Lower leg skin (tissue), 4 donors: ENCODE measurements at regions not wholly inside any gene's neighbourhood (a gene's known extent, or its start where the extent isn't known, plus 50 kb on each side); places are given as distances from the start of the nearest gene placed in this dataset.

Experiments
- DNase-seq, 2 donors: peaks; one replicate each; pipeline ENCODE4 v3.0.0-alpha.2; 2019; ENCODE audit warnings: low spot score in 2 of 2
- H3K4me3 ChIP-seq: fragments of 200-600 bp; sonication (generic); 2 replicates; pipeline ENCODE4 v1.5.1; 2017; ENCODE audit warnings: mild to moderate bottlenecking, low read depth; ENCODE audit not compliant: poor library complexity, severe bottlenecking
- CTCF ChIP-seq, 3 donors: fragments of 450-650 bp; IDR thresholded peaks; one replicate each; pipeline ENCODE4 v1.5.1; 2016; ENCODE audit warnings: antibody characterized with exemption in 3 of 3, mild to moderate bottlenecking in 3 of 3, moderate library complexity in 2 of 3
- POLR2A ChIP-seq, 2 donors: fragments of 450-650 bp; IDR thresholded peaks; one replicate each; pipeline ENCODE4 v1.6.1; 2016 to 2017; ENCODE audit warnings: antibody characterized with exemption in 2 of 2, mild to moderate bottlenecking in 1 of 2, moderate library complexity in 1 of 2
- WGBS, 2 donors: methylation state at CpG; one replicate each; pipeline ENCODE4 v1.1.5; 2018; 5-methylcytosine and 5-hydroxymethylcytosine counted together
- intact Hi-C: fragments of 100-400 bp; cut with DNase I; formaldehyde crosslinking; loops from one replicate; pipeline ENCODE4 v1.15.0; 2023; ENCODE audit warnings: low total_unique reads

GRCh38 chr6:68046756-68047155, 588.3 kb upstream of the ADGRB3 start:
- no peak overlapping the region for H3K4me3 ChIP-seq
- WGBS, 2 donors, result 69 to 85% methylated on average over 1 of the region's 1 CpG
- DNase-seq, result no peak
- intact Hi-C loops, result no loop called here
- no peak for TF ChIP-seq CTCF (IDR thresholded peaks at IDR 0.05)
- TF ChIP-seq POLR2A (IDR thresholded peaks at IDR 0.05), result no peak

DNA sequence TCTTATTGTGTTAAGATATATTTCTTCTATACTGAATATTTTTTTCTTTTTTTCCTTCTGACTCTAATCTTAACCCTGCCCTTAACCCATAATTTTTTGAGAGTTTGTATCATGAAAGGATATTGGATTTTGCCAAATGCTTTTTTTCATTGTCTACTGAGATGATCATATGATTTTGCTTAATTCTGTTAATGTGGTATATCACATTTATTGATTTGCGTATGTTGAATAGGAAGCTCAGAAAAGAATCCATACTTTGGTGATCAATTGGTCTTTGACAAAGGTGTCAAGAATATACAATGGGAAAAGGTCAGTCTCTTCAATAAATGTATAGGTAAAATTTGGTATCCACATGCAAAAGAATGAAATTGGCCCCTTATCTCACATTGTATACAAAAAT, 588.8 kb upstream of the ADGRB3 start:
- TF ChIP-seq CTCF (IDR thresholded peaks at IDR 0.05) (no peak), POLR2A (IDR thresholded peaks at IDR 0.05) (no peak)
- H3K4me3 ChIP-seq, result no peak overlapping the region
- intact Hi-C loops, result no loop called here
- WGBS, 2 donors, result 94 to 96% methylated on average over 1 of the region's 1 CpG
- DNase-seq, result no peak

- H3K4me3 ChIP-seq, result no peak overlapping the region
- no peak for DNase-seq
- TF ChIP-seq POLR2A (IDR thresholded peaks at IDR 0.05) (no peak), CTCF (IDR thresholded peaks at IDR 0.05) (no peak)
- intact Hi-C loops, result no loop called here
- WGBS, 2 donors, result 68 to 69% methylated on average over 4 of the region's 4 CpGs
Observed at GRCh38 chr6:68045193-68045592, 589.9 kb upstream of the ADGRB3 start.

DNA sequence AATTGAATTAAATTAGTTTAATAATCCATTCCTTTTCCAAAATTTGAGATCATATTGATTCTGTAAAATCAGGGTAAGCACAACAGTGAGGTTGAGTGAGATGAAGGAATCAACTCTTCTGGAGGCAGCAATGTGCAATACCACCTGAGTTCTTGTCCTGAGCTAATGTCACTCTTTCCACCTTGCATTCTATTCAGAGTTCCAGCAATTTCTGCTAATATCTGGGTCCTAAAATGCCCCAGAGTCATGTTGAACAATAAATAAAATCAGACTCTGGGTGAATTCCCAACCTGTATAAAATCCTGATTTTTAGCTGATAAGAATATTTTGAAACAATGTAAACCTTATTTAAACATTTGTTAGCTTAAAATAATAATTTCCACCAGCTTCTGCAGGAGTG, 590.8 kb upstream of the ADGRB3 start:
- intact Hi-C loops, result no loop called here

DNA sequence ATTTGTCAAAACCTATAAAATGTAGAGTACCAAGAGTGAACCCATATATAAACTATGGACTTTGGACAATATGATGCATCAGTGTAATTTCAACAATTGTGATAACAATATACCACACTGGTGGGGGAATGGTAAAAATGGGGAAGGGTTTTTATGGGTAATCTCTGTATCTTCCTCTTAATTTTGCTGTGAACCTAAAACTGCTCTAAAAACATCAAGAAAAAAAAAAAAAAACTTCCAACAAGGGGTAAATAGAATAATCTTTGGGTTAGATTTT, 592.0 kb upstream of the ADGRB3 start:
- TF ChIP-seq POLR2A (IDR thresholded peaks at IDR 0.05) (no peak), CTCF (IDR thresholded peaks at IDR 0.05) (no peak)
- DNase-seq, result no peak
- H3K4me3 ChIP-seq, result no peak overlapping the region
- intact Hi-C loops, result no loop called here

More for the DNA sequence above, 590.8 kb upstream of the ADGRB3 start:
- TF ChIP-seq POLR2A (IDR thresholded peaks at IDR 0.05), result no peak
- DNase-seq, result no peak
- no peak overlapping the region for H3K4me3 ChIP-seq

GRCh38 chr6:68042339-68043121, 592.6 kb upstream of the ADGRB3 start:
- WGBS, 2 donors, result 53 to 59% methylated on average over 4 of the region's 4 CpGs
- intact Hi-C loops, result no loop called here
- no peak for TF ChIP-seq CTCF (IDR thresholded peaks at IDR 0.05)
- TF ChIP-seq POLR2A (IDR thresholded peaks at IDR 0.05), result no peak
- no peak for DNase-seq
- H3K4me3 ChIP-seq, result no peak overlapping the region
